PC-3 (cell line): ENCODE measurements at regions not wholly inside any gene's neighbourhood (a gene's known extent, or its start where the extent isn't known, plus 50 kb on each side); places are given as distances from the start of the nearest gene placed in this dataset.
"Not testable (repeated sequence)": the region's sequence is repeated elsewhere in the genome, so short reads cannot be mapped to it uniquely, and the experiment has no call there.

Experiments
- ATAC-seq: fragments of 200-7000 bp; cut with Tn5 transposase; 2 replicates; pipeline ENCODE4 v1.9.1; 2020; ENCODE audit warnings: mild to moderate bottlenecking, moderate library complexity
- BruUV-seq: library from RNA; stranded (reverse); fragments of 400-500 nt; replicated peaks from 2 replicates; lab custom pipeline; 2021; lab: Mats Ljungman, UMichigan
- CTCF ChIA-PET: fragments of 300-600 bp; sonication (Branson Sonifier 250); formaldehyde crosslinking; loops from one replicate; lab custom pipeline; 2022; ENCODE audit warnings: antibody characterized with exemption; lab: Charles Lee
- POLR2A ChIA-PET: fragments of 300-600 bp; sonication (Branson Sonifier 250); formaldehyde crosslinking; loops from one replicate; lab custom pipeline; 2022; ENCODE audit warnings: antibody characterized with exemption; ENCODE audit not compliant: unreplicated experiment; lab: Charles Lee
- DNase-seq: peaks from one replicate; pipeline ENCODE4 v3.0.0-alpha.2; 2015
- H2AFZ ChIP-seq: fragments of 300-600 bp; sonication (generic); 2 replicates; pipeline ENCODE4 v1.6.0; 2016; ENCODE audit warnings: antibody characterized with exemption, low read length
- H3F3A ChIP-seq: fragments of 300-600 bp; sonication (generic); one replicate; pipeline ENCODE4 v1.6.0; 2017; ENCODE audit warnings: antibody characterized with exemption, low read length, control low read depth, mild to moderate bottlenecking; ENCODE audit not compliant: unreplicated experiment
- H3K27ac ChIP-seq: fragments of 300-600 bp; sonication (generic); 2 replicates; pipeline ENCODE4 v1.5.1; 2016; ENCODE audit warnings: mild to moderate bottlenecking, low read length
- H3K27me3 ChIP-seq: fragments of 300-600 bp; sonication (generic); 2 replicates; pipeline ENCODE4 v1.6.1; 2016; ENCODE audit warnings: low read length, mixed read lengths
- H3K36me3 ChIP-seq: fragments of 300-600 bp; sonication (generic); 2 replicates; pipeline ENCODE4 v1.6.1; 2016; ENCODE audit warnings: low read depth, mixed run types, low read length, mixed read lengths
- H3K4me1 ChIP-seq: fragments of 300-600 bp; sonication (generic); 2 replicates; pipeline ENCODE4 v1.5.1; 2016; ENCODE audit warnings: low read length; ENCODE audit not compliant: insufficient read depth
- H3K4me2 ChIP-seq: fragments of 300-600 bp; sonication (generic); 2 replicates; pipeline ENCODE4 v1.6.0; 2016; ENCODE audit warnings: low read length
- H3K4me3 ChIP-seq: fragments of 300-600 bp; sonication (generic); 2 replicates; pipeline ENCODE4 v1.5.1; 2016; ENCODE audit warnings: mild to moderate bottlenecking, low read length, mixed read lengths
- H3K79me2 ChIP-seq: fragments of 300-600 bp; sonication (generic); 2 replicates; pipeline ENCODE4 v1.6.1; 2017; ENCODE audit warnings: low read length, mixed read lengths
- H3K9ac ChIP-seq: fragments of 300-600 bp; sonication (generic); 2 replicates; pipeline ENCODE4 v1.6.0; 2016; ENCODE audit warnings: mild to moderate bottlenecking, low read length
- H3K9me2 ChIP-seq: fragments of 300-600 bp; sonication (generic); replicated peaks from 2 replicates; pipeline ENCODE4 v1.6.1; 2016; ENCODE audit warnings: mixed run types, low read length, mixed read lengths
- H3K9me3 ChIP-seq: fragments of 300-600 bp; sonication (generic); 2 replicates; pipeline ENCODE4 v1.6.1; 2016; ENCODE audit warnings: low read length, mixed read lengths
- H4K20me1 ChIP-seq: fragments of 300-600 bp; sonication (generic); 2 replicates; pipeline ENCODE4 v1.6.1; 2016; ENCODE audit warnings: low read length, mixed read lengths
- CTCF ChIP-seq: fragments of 300-600 bp; sonication (generic); conservative IDR thresholded peaks from 2 replicates; pipeline ENCODE4 v1.5.1; 2017; ENCODE audit warnings: antibody characterized with exemption, low read depth, mild to moderate bottlenecking, low read length
- EZH2 ChIP-seq: fragments of 300-600 bp; sonication (generic); IDR thresholded peaks from one replicate; pipeline ENCODE4 v1.6.1; 2017; ENCODE audit warnings: antibody characterized with exemption, mild to moderate bottlenecking, low read length; ENCODE audit not compliant: unreplicated experiment
- EZH2phosphoT487 ChIP-seq: fragments of 300-600 bp; sonication (generic); IDR thresholded peaks from 2 replicates; pipeline ENCODE4 v1.6.1; 2018; ENCODE audit warnings: mild to moderate bottlenecking, antibody characterized with exemption, low read length, borderline replicate concordance
- intact Hi-C: fragments of 100-400 bp; cut with micrococcal nuclease; formaldehyde crosslinking; loops from 2 replicates; pipeline ENCODE4 v1.9.0; 2023

GRCh38 chrX:43446752-43447151, 209.3 kb upstream of the MAOA start:
- H3K4me1 ChIP-seq: no peaks in the 10 kb centered on the region
- H4K20me1 ChIP-seq: no peaks in the 10 kb centered on the region
- CTCF ChIA-PET: no interaction called here
- no peaks in the 10 kb centered on the region for H3F3A ChIP-seq
- no peak overlapping the region for H3K27ac ChIP-seq
- no peak overlapping the region for H3K4me3 ChIP-seq
- POLR2A ChIA-PET: no interaction called here
- H3K79me2 ChIP-seq: no peaks in the 10 kb centered on the region
- H3K9ac ChIP-seq: no peak overlapping the region
- no peak overlapping the region for H2AFZ ChIP-seq
- no TSS peak for BruUV-seq
- no peak for TF ChIP-seq EZH2
- TF ChIP-seq EZH2phosphoT487: no peak
- no peak for TF ChIP-seq CTCF
- ATAC-seq: no peak
- H3K9me3 ChIP-seq: no peaks in the 10 kb centered on the region
- no peak overlapping the region for H3K4me2 ChIP-seq
- no peak for DNase-seq
- H3K9me2 ChIP-seq: no peaks in the 10 kb centered on the region
- no peaks in the 10 kb centered on the region for H3K27me3 ChIP-seq
- intact Hi-C loops: no loop called here
- no peaks in the 10 kb centered on the region for H3K36me3 ChIP-seq

- Histone ChIP-seq H2AFZ (no peak overlapping the region), H4K20me1 (no peaks in the 10 kb centered on the region), H3K9me2 (no peaks in the 10 kb centered on the region), H3K9me3 (no peaks in the 10 kb centered on the region), H3K9ac (no peak overlapping the region), H3K4me1 (no peaks in the 10 kb centered on the region), H3K27ac (no peak overlapping the region), H3K4me2 (no peak overlapping the region), H3K4me3 (no peak overlapping the region), H3K27me3 (no peaks in the 10 kb centered on the region), H3K79me2 (no peaks in the 10 kb centered on the region), H3K36me3 (no peaks in the 10 kb centered on the region), H3F3A (no peaks in the 10 kb centered on the region)
- TF ChIP-seq EZH2phosphoT487 (no peak), CTCF (no peak), EZH2 (no peak)
- CTCF ChIA-PET: no interaction called here
- POLR2A ChIA-PET: no interaction called here
- BruUV-seq: no TSS peak
- DNase-seq (no peak), ATAC-seq (no peak)
- intact Hi-C loops: no loop called here
Measured at GRCh38 chrX:43448688-43449087, 207.4 kb upstream of the MAOA start.

- Histone ChIP-seq H3K79me2 (no peaks in the 10 kb centered on the region), H2AFZ (no peak overlapping the region), H3K9ac (no peak overlapping the region), H3K4me2 (no peak overlapping the region), H3K4me3 (no peak overlapping the region), H3K27me3 (no peaks in the 10 kb centered on the region), H3K4me1 (no peaks in the 10 kb centered on the region), H4K20me1 (no peaks in the 10 kb centered on the region), H3K27ac (no peak overlapping the region), H3K36me3 (no peaks in the 10 kb centered on the region), H3K9me3 (no peaks in the 10 kb centered on the region), H3K9me2 (no peaks in the 10 kb centered on the region), H3F3A (no peaks in the 10 kb centered on the region)
- ChIA-PET CTCF (no interaction called here), POLR2A (no interaction called here)
- BruUV-seq: no TSS peak
- DNase-seq: no peak
- intact Hi-C loops: no loop called here
- TF ChIP-seq EZH2phosphoT487 (no peak), EZH2 (no peak), CTCF (no peak)
- no peak for ATAC-seq
Measured at GRCh38 chrX:43450355-43450754, 205.7 kb upstream of the MAOA start.

- H3K27ac ChIP-seq, H3K36me3 ChIP-seq, POLR2A ChIA-PET, H3K9me2 ChIP-seq, H4K20me1 ChIP-seq, intact Hi-C loops, DNase-seq, H3K4me1 ChIP-seq, H3K9ac ChIP-seq, H3F3A ChIP-seq, CTCF ChIA-PET, H3K4me2 ChIP-seq, H2AFZ ChIP-seq, H3K27me3 ChIP-seq, H3K9me3 ChIP-seq, ATAC-seq, H3K4me3 ChIP-seq, BruUV-seq, H3K79me2 ChIP-seq: not testable (repeated sequence)
Measured at GRCh38 chrX:43451976-43452686, 204.0 kb upstream of the MAOA start.
